Retinal pigment epithelial cell (primary cell): ENCODE measurements at regions not wholly inside any gene's neighbourhood (a gene's known extent, or its start where the extent isn't known, plus 50 kb on each side); places are given as distances from the start of the nearest gene placed in this dataset.
"Not testable (repeated sequence)": the region's sequence is repeated elsewhere in the genome, so short reads cannot be mapped to it uniquely, and the experiment has no call there.

ENCODE experiments used
- DNase-seq: peaks from one replicate; pipeline ENCODE4 v3.0.0-alpha.2; 2010; ENCODE audit warnings: low read depth
- H3K4me3 ChIP-seq: 2 replicates; pipeline ENCODE4 v1.5.1; 2011; ENCODE audit warnings: mild to moderate bottlenecking, low read length, control low read depth, moderate library complexity
- CTCF ChIP-seq: conservative IDR thresholded peaks from 2 replicates; pipeline ENCODE4 v1.5.1; 2011; ENCODE audit warnings: low read depth, low read length, control low read depth, inconsistent platforms

GRCh38 chr3:69647081-69647480, 92.2 kb upstream of the MITF start:
- DNase-seq: no peak
- no peak overlapping the region for H3K4me3 ChIP-seq
- TF ChIP-seq CTCF: no peak

DNA sequence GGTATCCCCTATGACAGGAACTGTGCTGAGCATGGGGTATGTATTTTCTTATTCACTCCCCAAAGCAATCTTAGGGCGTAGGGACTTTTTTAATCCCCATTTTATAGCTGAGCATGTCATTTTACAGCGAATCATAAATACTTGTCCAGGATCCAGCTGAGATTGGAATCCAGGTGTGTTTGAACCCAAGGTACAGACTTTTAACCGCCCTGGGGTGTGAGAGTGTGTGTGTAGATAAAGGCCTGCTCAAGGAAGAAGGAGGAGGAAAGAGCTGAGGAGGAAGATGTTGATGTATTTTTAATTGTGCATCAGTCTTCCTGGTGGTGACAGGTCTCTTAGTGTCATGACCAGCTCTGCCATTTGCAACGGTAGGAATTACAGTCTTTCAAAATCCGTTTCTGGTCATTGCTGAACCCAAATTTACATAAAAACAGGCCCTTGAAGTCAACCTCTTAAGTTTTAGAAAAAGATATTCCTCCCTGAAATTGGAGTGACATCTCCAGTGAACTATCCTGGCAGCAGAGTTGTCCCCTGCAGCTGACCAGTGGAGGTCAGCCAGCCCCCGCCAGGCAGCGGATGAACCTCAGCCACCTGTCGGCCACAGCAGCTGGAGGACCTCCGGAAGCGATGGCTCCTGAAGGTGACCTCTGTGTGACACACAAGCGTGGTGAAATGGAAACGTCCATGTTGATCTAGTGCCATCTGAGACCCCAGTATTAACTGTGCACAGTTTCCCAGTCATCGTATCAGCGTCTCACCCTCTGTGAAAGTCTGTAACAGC, 92.8 kb upstream of the MITF start:
- no peak for DNase-seq
- TF ChIP-seq CTCF: no peak

GRCh38 chr3:69642606-69643005, 96.7 kb upstream of the MITF start:
- no peak for TF ChIP-seq CTCF
- DNase-seq: no peak
- H3K4me3 ChIP-seq: no peak overlapping the region

More for the DNA sequence above, 92.8 kb upstream of the MITF start:
- no peak overlapping the region for H3K4me3 ChIP-seq

DNA sequence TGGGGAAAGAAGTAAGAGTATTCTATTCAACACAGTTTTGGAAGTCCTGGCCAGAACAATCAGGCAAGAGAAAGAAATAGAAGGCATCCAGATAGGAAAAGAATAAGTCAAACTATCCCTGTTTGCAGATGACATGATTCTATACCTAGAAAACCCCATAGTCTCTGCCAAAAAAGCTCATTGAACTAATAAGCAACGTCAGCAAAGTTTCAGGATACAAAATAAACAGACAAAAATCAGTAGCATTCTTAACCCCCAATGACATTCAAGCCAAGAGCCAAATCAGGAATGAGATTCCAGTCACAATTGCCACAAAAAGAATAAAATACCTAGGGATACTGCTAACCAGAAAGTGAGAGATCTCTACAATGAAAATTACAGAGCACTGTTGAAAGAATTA, 99.4 kb upstream of the MITF start:
- TF ChIP-seq CTCF: no peak
- no peak overlapping the region for H3K4me3 ChIP-seq
- DNase-seq: no peak

GRCh38 chr3:69628951-69629350, 110.3 kb upstream of the MITF start:
- H3K4me3 ChIP-seq: no peak overlapping the region
- DNase-seq: peak; percentile 7
- TF ChIP-seq CTCF: no peak

DNA sequence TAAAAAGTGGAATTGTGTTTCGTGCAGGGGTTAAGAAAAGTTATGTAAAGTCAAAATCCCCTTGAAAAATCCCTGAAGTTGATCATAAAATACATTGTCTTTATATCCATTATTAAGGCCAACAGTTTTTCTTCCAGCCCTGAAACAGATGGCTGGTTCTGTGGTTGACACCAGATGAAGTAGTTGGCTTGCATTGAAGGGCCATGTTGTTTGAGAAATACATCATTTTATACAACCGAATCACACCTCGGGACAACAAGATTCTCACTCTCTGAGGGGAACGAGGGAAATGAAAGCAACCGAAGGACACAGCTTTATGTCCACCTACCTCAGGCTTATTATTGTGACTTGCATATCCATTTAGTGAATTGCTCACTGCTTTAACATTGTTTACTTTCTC, 126.0 kb upstream of the MITF start:
- no peak overlapping the region for H3K4me3 ChIP-seq
- no peak for DNase-seq
- TF ChIP-seq CTCF: no peak

DNA sequence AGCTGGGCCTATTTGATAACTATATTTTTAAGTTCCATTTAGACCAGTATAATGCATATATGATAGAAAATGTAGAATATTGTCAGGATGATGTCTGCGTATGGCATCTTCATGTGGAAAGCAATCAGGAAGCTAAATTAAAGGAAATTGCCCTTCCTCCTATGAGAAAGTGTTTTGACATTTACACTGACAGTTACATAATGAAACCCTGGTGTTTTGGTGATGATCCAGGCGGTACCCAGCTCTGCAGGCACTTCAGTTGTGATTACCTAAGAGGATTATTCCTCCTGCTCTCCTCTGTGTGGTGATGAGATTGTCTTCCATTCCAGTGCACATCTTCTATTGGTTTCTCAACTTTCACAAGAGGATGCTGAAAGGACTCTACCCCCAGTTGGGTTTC, 126.5 kb upstream of the MITF start:
- no peak for TF ChIP-seq CTCF
- DNase-seq: no peak
- no peak overlapping the region for H3K4me3 ChIP-seq

DNA sequence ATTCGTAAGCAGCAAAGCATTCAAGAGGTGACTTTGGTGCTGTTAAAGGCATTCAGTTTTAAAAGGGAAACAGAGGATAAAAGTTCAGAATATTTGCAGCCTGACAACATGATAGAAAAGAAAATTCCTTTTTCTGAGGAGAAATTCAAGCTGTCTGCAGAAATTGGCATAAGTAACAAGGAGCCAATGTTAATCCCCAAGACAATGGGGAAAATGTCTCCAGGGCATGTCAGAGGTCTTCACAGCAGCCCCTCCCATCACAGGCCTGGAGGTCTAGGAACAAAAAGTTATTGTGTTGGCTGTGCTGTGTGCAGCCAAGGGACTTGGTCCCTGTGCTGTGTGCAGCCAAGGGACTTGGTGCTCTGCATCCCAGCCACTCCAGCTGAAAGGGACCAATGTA, 129.7 kb upstream of the MITF start:
- not testable (repeated sequence) for H3K4me3 ChIP-seq

More for the DNA sequence above, 129.7 kb upstream of the MITF start:
- not testable (repeated sequence) for DNase-seq
